GM21390 (cell line): ENCODE measurements at regions not wholly inside any gene's neighbourhood (a gene's known extent, or its start where the extent isn't known, plus 50 kb on each side); places are given as distances from the start of the nearest gene placed in this dataset.
"Not testable (repeated sequence)": the region's sequence is repeated elsewhere in the genome, so short reads cannot be mapped to it uniquely, and the experiment has no call there.

Source experiments
- ATAC-seq: cut with Tn5 transposase; IDR thresholded peaks from one replicate; pipeline ENCODE4 v1.9.1; 2021; ENCODE audit not compliant: unreplicated experiment

- ATAC-seq: no peak
Measured at GRCh38 chr12:84413656-84414055, 498.9 kb downstream of the SLC6A15 start.

- no peak for ATAC-seq
Measured at GRCh38 chr12:84412226-84412625, 500.4 kb downstream of the SLC6A15 start.

GRCh38 chr12:84411031-84411430 lies 501.6 kb downstream of the SLC6A15 start:
- no peak for ATAC-seq

GRCh38 chr12:84408936-84409335 lies 503.7 kb downstream of the SLC6A15 start:
- ATAC-seq: no peak

GRCh38 chr12:84406720-84407119 lies 505.9 kb downstream of the SLC6A15 start:
- ATAC-seq: not testable (repeated sequence)

GRCh38 chr12:84397846-84398245 lies 514.8 kb downstream of the SLC6A15 start:
- ATAC-seq: no peak

- no peak for ATAC-seq
Measured at GRCh38 chr12:84397263-84397662, 515.3 kb downstream of the SLC6A15 start.

GRCh38 chr12:84391176-84391575 lies 521.4 kb downstream of the SLC6A15 start:
- ATAC-seq: not testable (repeated sequence)

GRCh38 chr12:84384384-84384783 lies 528.2 kb downstream of the SLC6A15 start:
- ATAC-seq: no peak

GRCh38 chr12:84382486-84382885 lies 530.1 kb downstream of the SLC6A15 start:
- not testable (repeated sequence) for ATAC-seq

- ATAC-seq: no peak
Measured at GRCh38 chr12:84376320-84376719, 536.3 kb downstream of the SLC6A15 start.

- ATAC-seq: no peak
Measured at GRCh38 chr12:84375449-84376170, 537.0 kb downstream of the SLC6A15 start.

GRCh38 chr12:84362552-84362897 lies 550.1 kb downstream of the SLC6A15 start:
- ATAC-seq: no peak

- no peak for ATAC-seq
Measured at GRCh38 chr12:84361651-84362551, 550.7 kb downstream of the SLC6A15 start.

GRCh38 chr12:84357314-84357713 lies 555.3 kb downstream of the SLC6A15 start:
- no peak for ATAC-seq

- ATAC-seq: no peak
Measured at GRCh38 chr12:84356224-84356623, 556.4 kb downstream of the SLC6A15 start.

- no peak for ATAC-seq
Measured at GRCh38 chr12:84355561-84355960, 557.0 kb downstream of the SLC6A15 start.

- no peak for ATAC-seq
Measured at GRCh38 chr12:84348582-84348981, 564.0 kb downstream of the SLC6A15 start.

GRCh38 chr12:84341467-84342193 lies 571.0 kb downstream of the SLC6A15 start:
- ATAC-seq: no peak

GRCh38 chr12:84336231-84336630 lies 576.4 kb downstream of the SLC6A15 start:
- ATAC-seq: no peak

- ATAC-seq: no peak
Measured at GRCh38 chr12:84329938-84330337, 582.7 kb downstream of the SLC6A15 start.

GRCh38 chr12:84315926-84316325 lies 596.7 kb downstream of the SLC6A15 start:
- no peak for ATAC-seq
